Gastrocnemius medialis (tissue), 4 donors: ENCODE measurements at regions not wholly inside any gene's neighbourhood (a gene's known extent, or its start where the extent isn't known, plus 50 kb on each side); places are given as distances from the start of the nearest gene placed in this dataset.

Experiments
- CTCF ChIP-seq, 5 experiments: fragments of 450-650 bp in 3 of 5; fragments of 200-600 bp in 2 of 5; sonication (generic) in 2 of 5; IDR thresholded peaks in 4 of 5; conservative IDR thresholded peaks in 1 of 5; 1 replicate in 4 of 5; 2 replicates in 1 of 5; pipeline ENCODE4 v1.5.1; 2016 to 2019; ENCODE audit warnings: antibody characterized with exemption in 5 of 5, mild to moderate bottlenecking in 3 of 5, moderate library complexity in 3 of 5
- POLR2A ChIP-seq, 2 donors: fragments of 450-650 bp; IDR thresholded peaks; one replicate each; pipeline ENCODE4 v1.6.1; 2017; ENCODE audit warnings: antibody characterized with exemption in 2 of 2, mild to moderate bottlenecking in 2 of 2, moderate library complexity in 2 of 2

- no peak for TF ChIP-seq POLR2A (IDR thresholded peaks at IDR 0.05)
- TF ChIP-seq CTCF (IDR thresholded peaks at IDR 0.05 in 4 of 5, conservative IDR thresholded peaks at IDR 0.05 in 1 of 5): no peak
These were observed 613.3 kb downstream of the TBC1D22A start for GRCh38 chr22:47375621-47376321.
